HG03520 (cell line): ENCODE measurements at regions not wholly inside any gene's neighbourhood (a gene's known extent, or its start where the extent isn't known, plus 50 kb on each side); places are given as distances from the start of the nearest gene placed in this dataset.
"Not testable (repeated sequence)": the region's sequence is repeated elsewhere in the genome, so short reads cannot be mapped to it uniquely, and the experiment has no call there.

Source experiments
- ATAC-seq: cut with Tn5 transposase; IDR thresholded peaks from one replicate; pipeline ENCODE4 v1.9.1; 2021; ENCODE audit warnings: mild to moderate bottlenecking, moderate library complexity; ENCODE audit not compliant: unreplicated experiment

DNA sequence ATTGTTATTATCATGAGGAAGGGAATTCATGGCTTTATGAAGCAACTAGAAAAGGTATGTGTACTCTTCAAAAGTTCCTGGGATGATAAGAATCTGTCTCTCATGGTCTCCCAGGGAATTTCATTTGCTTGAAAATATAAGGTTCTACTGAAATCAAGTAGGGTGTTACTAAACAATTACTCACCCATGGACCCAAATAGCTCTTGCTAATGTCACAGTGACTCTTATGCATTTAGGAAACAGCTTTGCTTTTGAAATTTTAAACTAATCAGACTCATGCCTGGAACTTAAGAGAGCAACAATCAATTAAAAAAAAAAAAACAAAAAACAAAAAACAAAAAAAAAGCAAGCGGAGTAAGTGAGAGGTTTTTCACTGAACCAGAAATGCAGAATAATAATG lies 1546.3 kb upstream of the TENM4 start:
- ATAC-seq: no peak

DNA sequence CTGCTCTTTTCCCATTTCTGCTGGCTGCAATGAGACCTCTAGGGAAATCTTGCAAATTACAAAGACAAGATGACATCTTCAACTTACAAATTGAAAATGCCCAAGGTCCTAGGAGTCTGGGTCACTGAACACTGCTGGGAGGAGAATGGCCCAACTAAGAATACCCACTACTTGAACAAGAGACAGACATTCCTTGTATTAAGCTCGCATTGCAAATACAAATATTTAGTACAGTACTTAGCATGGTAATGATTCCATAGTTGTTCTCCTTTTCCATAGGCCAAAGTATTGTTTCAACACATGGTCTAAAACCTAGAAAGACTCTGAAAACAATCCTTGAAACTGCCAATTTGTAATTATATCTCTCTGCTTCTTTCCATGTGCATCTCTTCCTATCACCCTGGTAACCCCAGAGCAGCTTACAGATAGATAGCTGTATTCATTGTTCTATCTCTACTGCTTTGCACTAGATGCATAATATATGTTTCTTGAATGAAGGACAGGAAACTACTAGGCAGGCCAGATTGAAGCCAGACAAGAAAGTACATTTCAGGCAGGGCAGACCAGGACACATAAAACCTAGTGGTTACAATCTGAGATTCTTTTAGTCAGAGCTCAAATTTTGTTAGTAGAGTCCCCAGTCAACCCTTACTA lies 1545.7 kb upstream of the TENM4 start:
- ATAC-seq: no peak

DNA sequence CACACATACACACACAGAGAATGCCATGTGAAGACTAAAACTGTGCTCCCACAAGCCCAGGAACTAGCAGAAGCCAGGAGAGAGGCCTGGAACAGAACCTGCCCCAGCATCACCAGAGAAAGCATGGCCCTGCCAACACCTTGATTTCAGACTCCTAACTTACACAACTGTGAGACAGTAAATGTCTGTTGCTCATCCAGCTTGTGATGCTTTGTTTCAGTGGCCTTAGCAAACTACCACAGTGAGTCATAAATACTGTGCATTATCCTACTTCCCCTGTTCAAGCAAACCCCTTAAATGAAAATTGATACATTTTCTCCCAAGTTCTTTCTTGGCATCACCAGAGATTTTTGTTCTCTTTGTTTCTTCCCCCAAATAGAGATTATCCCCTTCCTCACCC lies 1539.4 kb upstream of the TENM4 start:
- no peak for ATAC-seq

DNA sequence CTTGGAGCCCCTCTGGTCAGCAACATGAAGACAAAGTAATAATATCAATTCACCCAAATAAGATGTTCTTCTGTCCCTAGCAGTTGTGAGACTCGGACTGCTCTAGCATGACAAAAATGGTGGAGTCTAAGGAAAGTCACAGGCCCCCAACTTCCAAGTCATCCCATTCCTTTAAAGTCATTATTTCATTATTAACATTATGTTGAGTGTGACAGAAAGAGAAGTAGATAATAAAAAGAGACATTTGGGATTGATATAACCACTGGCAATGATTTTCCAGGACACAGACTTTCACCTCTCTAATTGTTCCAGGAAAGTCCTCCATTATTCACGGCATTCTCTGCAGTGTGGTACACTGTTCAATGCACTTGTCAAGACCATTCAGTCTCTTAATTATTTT lies 1533.0 kb upstream of the TENM4 start:
- no peak for ATAC-seq

DNA sequence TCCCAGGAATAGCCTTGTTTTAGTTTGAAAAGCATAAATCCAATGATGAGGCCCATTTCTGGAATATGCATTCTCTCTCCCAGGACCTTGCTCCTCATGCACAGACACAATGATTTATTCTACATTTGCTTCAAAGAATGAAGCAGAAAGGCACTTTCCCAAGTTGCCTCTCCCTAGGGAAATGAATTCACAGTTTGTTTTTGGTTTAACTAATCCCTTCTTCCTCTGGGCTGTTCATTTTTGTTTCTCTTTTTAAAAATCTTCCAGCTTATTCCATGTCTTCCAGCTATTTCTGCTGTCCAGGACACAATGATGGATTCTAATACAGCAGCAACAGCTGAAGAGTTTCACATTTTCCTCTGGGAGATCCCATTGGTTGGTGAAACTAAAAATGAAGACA lies 1529.2 kb upstream of the TENM4 start:
- ATAC-seq: no peak

DNA sequence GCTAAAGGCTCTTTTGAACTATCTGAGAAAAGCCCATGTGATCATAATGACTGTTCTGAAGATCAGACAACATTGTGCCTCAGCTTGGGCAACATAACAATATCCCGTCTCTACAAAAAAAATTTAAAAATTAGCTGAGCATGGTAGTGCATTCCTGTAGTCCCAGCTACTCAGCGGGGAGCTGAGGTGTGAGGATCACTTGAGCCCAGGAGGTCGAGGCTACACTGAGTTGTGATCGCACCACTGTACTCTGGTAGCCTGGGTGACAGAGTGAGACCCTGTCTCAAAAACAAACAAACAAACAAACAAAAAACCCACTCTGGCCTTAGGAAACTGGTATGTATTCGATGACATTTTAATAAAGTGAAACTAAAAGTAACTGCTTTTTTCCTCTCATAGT lies 1526.8 kb upstream of the TENM4 start:
- no peak for ATAC-seq

DNA sequence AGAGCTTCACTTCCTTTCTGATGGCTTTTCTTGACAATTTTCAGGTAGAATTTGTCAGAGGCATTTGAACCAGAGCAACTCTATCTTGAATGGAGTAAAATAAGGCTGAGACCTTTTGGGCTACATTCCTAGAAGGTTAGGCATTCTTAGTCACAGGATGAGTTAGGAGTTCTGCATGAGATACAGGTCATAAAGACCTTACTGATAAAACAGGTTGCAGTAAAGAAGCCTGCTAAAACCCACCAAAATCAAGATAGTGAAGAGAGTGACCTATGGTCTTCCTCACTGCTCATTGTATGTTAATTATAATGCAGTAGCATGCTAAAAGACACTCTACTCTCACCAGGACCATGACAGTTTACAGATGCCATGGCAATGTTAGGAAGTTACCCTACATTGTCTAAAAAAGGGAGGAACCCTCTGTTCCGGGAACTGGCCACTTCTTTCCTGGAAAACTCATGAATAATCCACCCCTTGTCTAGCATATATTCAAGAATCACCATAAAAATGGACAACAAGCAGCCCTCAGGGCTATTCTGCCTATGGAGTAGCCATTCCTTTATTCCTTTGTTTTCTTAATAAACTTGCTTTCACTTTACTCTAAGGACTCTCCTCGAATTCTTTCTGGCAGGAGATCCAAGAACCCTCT lies 1519.7 kb upstream of the TENM4 start:
- no peak for ATAC-seq

DNA sequence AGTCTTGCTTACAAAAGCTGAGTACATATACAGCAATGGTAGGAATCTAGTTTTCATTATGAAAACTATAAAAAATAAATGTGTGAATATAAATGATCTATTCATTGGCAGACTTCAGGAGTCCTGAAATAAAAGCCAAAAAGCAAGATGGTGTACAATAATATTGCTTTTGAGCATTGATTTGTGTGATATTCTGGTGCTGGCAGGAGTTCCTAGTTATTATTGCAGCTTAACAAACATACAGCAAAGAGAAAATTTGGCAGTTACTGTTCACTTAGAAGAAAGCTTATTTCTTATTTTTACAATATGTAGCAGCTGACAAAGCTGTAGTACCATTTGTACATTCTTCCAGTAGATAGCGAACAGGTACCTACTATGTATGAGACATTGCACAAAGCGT lies 1518.9 kb upstream of the TENM4 start:
- no peak for ATAC-seq

DNA sequence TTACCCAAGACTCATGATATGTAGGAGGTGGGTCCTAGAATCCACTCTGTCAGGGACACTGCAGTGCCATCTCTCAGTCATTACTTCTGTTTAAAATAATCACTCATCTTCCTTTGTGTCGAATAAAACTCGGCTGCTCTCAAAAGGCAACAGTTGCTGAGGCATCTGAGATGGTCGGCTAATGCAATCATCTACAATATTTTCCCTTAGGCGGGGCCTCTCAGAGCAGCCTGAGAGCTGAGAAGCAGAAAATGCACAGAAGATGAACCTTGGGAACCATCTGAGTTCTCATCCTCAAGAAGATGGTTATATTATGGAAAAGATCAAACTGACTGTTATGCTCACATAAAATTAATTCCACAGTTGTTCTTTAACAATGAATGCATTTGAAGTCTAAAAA lies 1518.2 kb upstream of the TENM4 start:
- no peak for ATAC-seq

DNA sequence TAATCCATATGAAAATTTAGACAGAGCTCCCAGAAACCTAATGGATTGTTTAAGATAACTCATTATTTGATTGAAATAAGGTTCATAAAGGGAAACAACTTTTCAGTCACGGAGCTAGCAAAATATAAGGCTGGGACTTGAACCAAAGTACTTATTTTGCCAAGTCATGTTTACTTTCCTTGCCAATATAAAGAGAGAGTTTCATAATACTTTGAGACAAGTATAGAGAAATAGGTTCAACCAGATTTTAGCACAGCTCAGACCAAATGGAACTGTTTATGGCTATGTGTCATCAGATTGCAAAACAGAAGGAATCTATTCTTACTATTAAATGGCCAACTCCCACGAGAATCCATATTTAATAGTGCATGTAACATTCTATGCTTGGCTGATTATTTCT lies 1517.5 kb upstream of the TENM4 start:
- no peak for ATAC-seq

DNA sequence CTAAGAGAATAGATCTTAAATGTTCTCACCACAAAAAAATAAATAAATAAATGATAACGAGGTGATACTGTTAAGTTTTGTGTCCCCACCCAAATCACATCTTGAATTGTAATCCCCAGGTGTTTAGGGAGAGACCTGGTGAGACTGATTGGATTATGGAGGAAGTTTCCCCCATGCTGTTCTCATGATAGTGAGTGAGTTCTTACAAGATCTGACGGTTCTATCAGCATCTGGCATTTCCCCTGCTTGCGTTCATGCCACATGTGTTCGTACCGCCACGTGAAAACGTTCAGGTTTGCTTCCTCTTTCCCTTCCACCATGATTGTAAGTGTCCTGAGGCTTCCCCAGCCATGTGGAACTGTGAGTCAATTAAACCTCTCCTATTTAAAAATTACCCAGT lies 1514.8 kb upstream of the TENM4 start:
- ATAC-seq: no peak

DNA sequence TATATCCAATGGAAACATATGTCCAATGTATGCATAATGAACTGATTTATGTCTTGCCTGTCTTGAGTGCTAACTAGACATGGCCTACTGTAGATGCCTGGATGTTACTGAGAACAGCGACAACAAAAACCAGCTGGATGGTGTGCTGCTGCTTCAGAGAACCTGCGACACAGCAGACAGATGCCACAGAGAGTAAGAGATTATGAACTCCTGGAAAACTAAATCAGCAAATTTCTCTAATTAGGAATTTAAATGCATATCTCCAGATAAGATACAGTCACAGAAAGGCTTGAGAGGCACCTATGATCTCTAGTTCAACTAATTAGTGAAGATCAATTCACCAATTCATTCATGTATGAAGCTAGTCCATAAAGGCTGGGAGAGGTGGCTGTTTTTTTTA lies 1508.0 kb upstream of the TENM4 start:
- ATAC-seq: no peak

DNA sequence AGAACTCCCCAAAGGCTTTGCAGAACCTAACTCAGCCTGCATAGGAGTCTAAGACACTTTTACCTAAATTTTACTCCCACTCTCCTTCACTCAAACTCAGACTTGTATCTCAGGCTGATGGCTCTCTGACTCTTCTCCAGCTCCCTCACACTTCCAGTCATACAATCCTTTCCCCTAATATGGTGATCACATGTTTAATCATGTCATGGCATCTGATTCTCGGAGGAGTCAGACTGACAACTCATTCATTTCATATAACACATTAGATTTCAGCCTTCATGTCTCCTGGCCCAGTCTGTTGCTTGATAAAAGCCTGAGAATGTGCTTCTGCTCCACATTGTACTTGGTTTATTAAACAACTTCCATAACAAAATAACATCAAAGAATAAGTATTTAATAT lies 1503.9 kb upstream of the TENM4 start:
- ATAC-seq: no peak

DNA sequence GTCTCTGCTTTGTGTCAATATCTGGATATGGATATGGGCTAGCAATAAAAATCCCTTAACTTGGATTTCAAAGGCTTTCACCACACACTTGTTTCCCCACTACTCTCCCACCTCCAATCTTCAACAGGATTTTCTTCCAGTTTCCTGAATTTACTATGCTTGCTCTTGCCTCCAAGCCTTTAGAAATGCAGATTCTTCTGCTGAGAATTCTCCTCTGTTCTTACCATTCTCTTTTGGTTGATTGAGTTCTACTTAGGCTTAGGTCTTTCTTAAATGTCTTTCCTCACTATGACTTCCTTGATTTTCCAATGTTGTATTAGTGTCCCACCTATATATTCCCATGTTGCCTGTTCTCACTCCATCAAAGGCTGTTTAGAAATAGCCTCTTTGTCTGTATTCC lies 1502.4 kb upstream of the TENM4 start:
- ATAC-seq: no peak

DNA sequence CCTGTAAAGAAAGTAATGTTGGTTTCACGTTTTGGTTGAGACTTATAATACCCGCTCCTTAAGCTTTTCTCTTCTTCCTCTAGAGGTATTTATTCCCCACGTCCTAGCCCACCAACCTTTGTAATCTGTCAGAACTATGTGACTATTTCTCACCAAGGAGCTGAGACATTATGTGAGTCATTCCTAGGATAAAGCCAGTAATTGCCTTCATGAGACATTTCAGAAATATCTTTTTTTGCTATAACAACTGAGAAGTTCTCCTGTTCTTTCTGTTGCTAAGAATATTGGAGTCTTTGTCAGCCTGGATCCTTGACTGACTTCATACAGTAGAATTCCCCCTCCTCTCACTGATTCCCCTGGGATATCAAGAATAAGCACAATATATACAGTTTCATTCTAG lies 1497.0 kb upstream of the TENM4 start:
- ATAC-seq: no peak

DNA sequence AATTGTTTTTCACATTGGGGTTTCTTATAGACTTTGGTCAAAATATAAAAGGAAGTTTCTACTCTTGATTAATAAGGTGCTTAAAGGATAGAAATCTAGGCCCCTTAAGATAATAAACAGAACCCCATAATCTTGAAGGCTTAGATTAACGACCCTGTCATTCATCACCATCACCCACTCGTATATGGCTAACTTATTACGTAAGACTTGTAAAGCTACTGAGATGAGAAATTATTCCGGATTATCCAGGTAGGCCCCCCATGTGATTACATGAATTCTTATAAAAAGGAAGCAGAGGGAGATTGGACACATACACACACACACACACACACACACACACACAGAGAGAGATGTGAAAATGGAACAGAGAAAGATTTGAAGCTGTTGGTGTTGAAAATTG lies 1489.2 kb upstream of the TENM4 start:
- no peak for ATAC-seq

DNA sequence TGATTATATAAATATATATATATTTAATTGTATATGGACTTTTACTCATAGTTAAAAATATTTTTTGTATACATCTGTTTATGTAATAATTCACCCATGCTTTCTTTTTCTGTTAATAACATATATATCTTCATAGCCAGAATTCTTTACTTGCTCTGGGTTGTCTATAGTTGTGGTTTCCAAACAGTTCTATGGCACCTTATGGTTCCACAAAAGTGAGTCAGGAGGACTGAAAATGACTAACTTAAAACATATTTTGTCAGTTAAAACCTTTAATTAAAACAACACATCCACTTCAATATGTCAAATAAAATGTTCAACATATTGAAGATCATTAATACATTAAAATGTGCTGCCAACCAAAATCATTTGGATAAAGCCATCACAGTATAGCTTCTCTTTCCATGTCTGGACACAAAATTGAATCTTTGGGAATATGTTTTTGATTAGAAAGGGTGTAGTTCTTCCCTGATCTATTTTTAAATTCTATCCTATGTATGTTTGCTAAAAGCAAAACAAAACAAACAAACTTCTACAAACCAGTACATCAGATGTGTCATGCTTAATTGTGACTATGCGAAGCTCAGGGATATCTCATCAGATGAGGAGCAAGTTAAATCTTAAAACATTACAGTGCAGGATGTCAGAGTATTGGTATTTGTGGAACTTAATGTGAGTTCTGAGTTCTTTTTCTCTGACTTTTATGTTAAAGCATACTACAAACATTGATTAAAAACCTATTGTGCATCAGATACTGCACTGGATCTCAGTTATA lies 1488.4 kb upstream of the TENM4 start:
- no peak for ATAC-seq

DNA sequence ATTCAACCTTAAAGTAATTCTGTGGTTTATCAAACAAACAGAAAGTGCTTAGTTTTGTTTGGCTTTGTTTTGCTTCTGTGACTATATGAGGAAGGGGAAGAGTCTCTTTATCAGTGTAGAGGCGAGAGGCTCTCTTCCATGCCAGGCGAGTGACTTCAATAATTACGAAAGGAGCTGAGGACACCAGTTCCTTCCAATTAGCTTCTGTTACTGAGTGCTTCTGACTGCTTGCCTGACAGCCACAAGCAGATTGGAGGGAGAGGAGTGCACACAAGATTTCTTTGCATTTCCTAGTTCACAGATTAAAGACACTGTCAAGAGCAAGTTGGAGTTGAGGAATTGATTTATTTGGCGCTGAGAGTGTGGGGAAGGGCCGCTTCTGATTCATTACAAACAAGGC lies 1484.5 kb upstream of the TENM4 start:
- no peak for ATAC-seq

DNA sequence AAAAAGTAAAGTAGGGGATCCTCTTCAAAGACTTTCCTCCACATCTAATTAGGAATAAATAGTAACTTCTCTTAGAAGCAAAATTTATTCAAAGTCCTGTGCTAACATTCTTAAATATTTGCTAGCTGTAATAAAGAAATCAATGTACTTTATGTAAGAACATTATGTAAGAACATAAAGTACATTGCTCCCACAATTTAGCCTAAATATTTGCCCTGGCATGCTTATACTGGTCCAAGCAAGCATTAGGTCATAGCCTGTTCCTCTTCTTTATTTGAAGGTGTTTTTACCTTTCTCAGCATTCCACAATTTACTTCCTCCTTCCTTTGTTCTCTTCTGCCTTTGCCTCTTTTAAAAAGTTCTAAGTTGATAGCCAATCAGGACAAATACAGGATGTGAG lies 1480.5 kb upstream of the TENM4 start:
- not testable (repeated sequence) for ATAC-seq

DNA sequence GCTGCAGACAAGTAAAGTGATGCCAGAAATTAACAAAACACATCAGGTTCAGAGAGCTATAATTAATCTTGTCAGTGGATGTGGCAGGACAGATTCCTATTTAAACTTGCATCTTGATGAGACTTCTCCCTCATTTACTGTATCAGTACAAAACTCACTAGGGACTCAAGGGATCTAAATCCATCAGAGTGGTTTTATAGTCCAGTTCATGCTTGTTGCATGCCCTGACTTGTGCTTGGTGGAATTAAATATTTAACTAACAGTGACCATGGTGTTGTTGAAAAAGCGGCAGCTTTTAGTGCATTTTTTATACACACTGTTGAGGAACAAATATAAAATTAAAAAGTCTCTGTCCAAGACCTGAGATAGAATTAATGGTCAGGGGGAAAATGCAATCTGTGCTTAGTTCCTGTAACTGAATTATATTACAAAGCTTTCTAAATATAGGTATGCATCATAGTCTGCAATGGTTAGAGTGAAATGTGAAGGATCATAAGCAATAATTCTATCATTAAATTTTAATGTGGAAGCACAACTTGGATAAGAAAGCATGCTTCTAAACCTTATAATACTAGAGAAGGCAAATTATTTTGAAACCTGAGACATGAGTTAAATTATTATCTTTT lies 1475.5 kb upstream of the TENM4 start:
- no peak for ATAC-seq

DNA sequence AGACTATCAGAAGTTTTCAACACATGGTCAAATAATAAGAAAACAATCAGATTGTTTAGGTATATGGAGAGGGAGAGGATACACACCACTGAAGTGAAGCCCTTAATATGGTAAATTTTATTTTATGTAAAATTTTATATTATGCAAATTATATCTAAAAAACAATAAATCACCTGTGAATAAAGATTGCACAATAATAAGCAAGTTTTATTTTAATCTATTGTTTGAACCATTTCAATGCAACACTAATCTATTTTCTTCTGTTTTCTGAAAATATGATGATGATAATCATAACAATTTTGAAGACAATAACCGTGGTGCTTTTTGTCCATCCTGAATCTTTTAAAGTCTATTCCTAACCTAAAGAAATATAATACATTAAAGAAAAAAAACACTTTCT lies 1473.5 kb upstream of the TENM4 start:
- no peak for ATAC-seq

DNA sequence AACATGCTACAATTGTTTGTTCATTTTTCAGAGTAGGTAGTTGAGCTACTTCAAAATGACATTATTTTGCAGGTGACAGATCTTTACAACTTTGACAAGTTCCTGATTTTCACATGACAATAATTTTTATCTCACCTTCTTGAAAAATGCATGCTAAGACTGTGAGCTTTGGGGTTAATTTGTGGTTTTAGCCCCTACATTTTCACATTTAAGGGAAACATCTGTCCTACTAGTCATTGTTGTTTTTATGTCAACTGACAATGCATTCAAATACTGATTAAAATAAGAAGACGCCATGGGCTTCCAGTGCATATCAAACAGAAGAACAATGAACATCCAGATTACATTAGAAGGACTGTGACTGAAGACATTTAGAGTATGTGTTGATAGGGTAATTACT lies 1470.8 kb upstream of the TENM4 start:
- ATAC-seq: no peak
